Urinary bladder (tissue), 3 donors: ENCODE measurements at regions not wholly inside any gene's neighbourhood (a gene's known extent, or its start where the extent isn't known, plus 50 kb on each side); places are given as distances from the start of the nearest gene placed in this dataset.

Source experiments
- DNase-seq: peaks from one replicate; pipeline ENCODE4 v3.0.0-alpha.2; 2015; ENCODE audit errors: extremely low spot score
- H3K27ac ChIP-seq: one replicate; pipeline ENCODE4 v1.5.1; 2013; ENCODE audit warnings: low read depth, mild to moderate bottlenecking, moderate library complexity
- H3K36me3 ChIP-seq: one replicate; pipeline ENCODE4 v1.6.1; 2013; ENCODE audit warnings: mild to moderate bottlenecking, moderate library complexity; ENCODE audit not compliant: insufficient read depth
- H3K4me1 ChIP-seq: one replicate; pipeline ENCODE4 v1.6.1; 2013; ENCODE audit warnings: mild to moderate bottlenecking, moderate library complexity; ENCODE audit not compliant: insufficient read depth
- H3K4me3 ChIP-seq: one replicate; pipeline ENCODE4 v1.5.1; 2013; ENCODE audit warnings: low read depth, low read length
- WGBS: extraction: QIAGEN DNeasy Blood & Tissue Kit; methylation state at CpG from one replicate; pipeline ENCODE4 v1.1.7; 2013; 5-methylcytosine and 5-hydroxymethylcytosine counted together
- donor health status: healthy with polysubstance abuse.
- donor health status: healthy.

- no peak overlapping the region for H3K27ac ChIP-seq
- DNase-seq = no peak
- WGBS = 71% methylated on average over 3 of the region's 3 CpGs
- H3K4me1 ChIP-seq = no peaks in the 10 kb centered on the region
- H3K36me3 ChIP-seq = no peaks in the 10 kb centered on the region
- no peak overlapping the region for H3K4me3 ChIP-seq
Observed at GRCh38 chr2:52732849-52733395, 1034.7 kb upstream of the CHAC2 start.

GRCh38 chr2:52724585-52724984 lies 1043.0 kb upstream of the CHAC2 start:
- Histone ChIP-seq H3K4me1 (no peaks in the 10 kb centered on the region), H3K36me3 (no peaks in the 10 kb centered on the region), H3K4me3 (no peak overlapping the region), H3K27ac (no peak overlapping the region)
- no peak for DNase-seq

GRCh38 chr2:52717836-52718235 lies 1049.8 kb upstream of the CHAC2 start:
- H3K4me1 ChIP-seq = no peaks in the 10 kb centered on the region
- H3K36me3 ChIP-seq = no peaks in the 10 kb centered on the region
- no peak for DNase-seq
- H3K27ac ChIP-seq = no peak overlapping the region
- no peak overlapping the region for H3K4me3 ChIP-seq
- WGBS = 74% methylated on average over 3 of the region's 3 CpGs

- no peaks in the 10 kb centered on the region for H3K4me1 ChIP-seq
- no peak overlapping the region for H3K27ac ChIP-seq
- no peaks in the 10 kb centered on the region for H3K36me3 ChIP-seq
- 83% methylated on average over 5 of the region's 5 CpGs for WGBS
- DNase-seq = no peak
- H3K4me3 ChIP-seq = no peak overlapping the region
Observed at GRCh38 chr2:52710810-52711618, 1056.6 kb upstream of the CHAC2 start.

GRCh38 chr2:52704251-52704650 lies 1063.4 kb upstream of the CHAC2 start:
- no peaks in the 10 kb centered on the region for H3K36me3 ChIP-seq
- H3K27ac ChIP-seq = no peak overlapping the region
- DNase-seq = no peak

GRCh38 chr2:52703004-52703403 lies 1064.6 kb upstream of the CHAC2 start:
- 82% methylated on average over 4 of the region's 4 CpGs for WGBS
- DNase-seq = no peak
- H3K4me1 ChIP-seq = no peaks in the 10 kb centered on the region
- no peaks in the 10 kb centered on the region for H3K36me3 ChIP-seq
- no peak overlapping the region for H3K27ac ChIP-seq
- no peak overlapping the region for H3K4me3 ChIP-seq

More at GRCh38 chr2:52704251-52704650, 1063.4 kb upstream of the CHAC2 start:
- H3K4me1 ChIP-seq = no peaks in the 10 kb centered on the region
- no peak overlapping the region for H3K4me3 ChIP-seq

- Histone ChIP-seq H3K27ac (no peak overlapping the region), H3K4me3 (no peak overlapping the region), H3K36me3 (no peaks in the 10 kb centered on the region), H3K4me1 (no peaks in the 10 kb centered on the region)
- no peak for DNase-seq
- 55% methylated on average over 3 of the region's 3 CpGs for WGBS
Observed at GRCh38 chr2:52698408-52698807, 1069.2 kb upstream of the CHAC2 start.

GRCh38 chr2:52697690-52698089 lies 1069.9 kb upstream of the CHAC2 start:
- no peak for DNase-seq
- no peak overlapping the region for H3K4me3 ChIP-seq
- WGBS = 94% methylated on average over 4 of the region's 4 CpGs
- H3K27ac ChIP-seq = no peak overlapping the region
- no peaks in the 10 kb centered on the region for H3K36me3 ChIP-seq
- no peaks in the 10 kb centered on the region for H3K4me1 ChIP-seq

- H3K27ac ChIP-seq = no peak overlapping the region
- 77% methylated on average over 3 of the region's 3 CpGs for WGBS
- DNase-seq = no peak
- no peak overlapping the region for H3K4me3 ChIP-seq
- no peaks in the 10 kb centered on the region for H3K4me1 ChIP-seq
- H3K36me3 ChIP-seq = peaks cover 1% of the 10 kb centered on the region
Observed at GRCh38 chr2:52695731-52696130, 1071.9 kb upstream of the CHAC2 start.

GRCh38 chr2:52686935-52687334 lies 1080.7 kb upstream of the CHAC2 start:
- no peak for DNase-seq
- Histone ChIP-seq H3K36me3 (peaks cover 1% of the 10 kb centered on the region), H3K4me1 (no peaks in the 10 kb centered on the region), H3K4me3 (no peak overlapping the region), H3K27ac (no peak overlapping the region)
- 84% methylated on average over 2 of the region's 2 CpGs for WGBS

- Histone ChIP-seq H3K4me3 (no peak overlapping the region), H3K4me1 (no peaks in the 10 kb centered on the region), H3K27ac (no peak overlapping the region), H3K36me3 (no peaks in the 10 kb centered on the region)
- 93% methylated on average over 2 of the region's 2 CpGs for WGBS
- DNase-seq = no peak
Observed at GRCh38 chr2:52676056-52676455, 1091.5 kb upstream of the CHAC2 start.

- Histone ChIP-seq H3K27ac (no peak overlapping the region), H3K4me3 (no peak overlapping the region), H3K36me3 (no peaks in the 10 kb centered on the region), H3K4me1 (no peaks in the 10 kb centered on the region)
- 82% methylated on average over 1 of the region's 1 CpG for WGBS
- DNase-seq = no peak
Observed at GRCh38 chr2:52668724-52669123, 1098.9 kb upstream of the CHAC2 start.

GRCh38 chr2:52659546-52659945 lies 1108.1 kb upstream of the CHAC2 start:
- Histone ChIP-seq H3K4me3 (no peak overlapping the region), H3K36me3 (no peaks in the 10 kb centered on the region), H3K4me1 (no peaks in the 10 kb centered on the region), H3K27ac (no peak overlapping the region)
- no peak for DNase-seq
- 87% methylated on average over 3 of the region's 3 CpGs for WGBS

- no peaks in the 10 kb centered on the region for H3K4me1 ChIP-seq
- 27% methylated on average over 1 of the region's 1 CpG for WGBS
- H3K27ac ChIP-seq = no peak overlapping the region
- no peak for DNase-seq
- H3K36me3 ChIP-seq = no peaks in the 10 kb centered on the region
- no peak overlapping the region for H3K4me3 ChIP-seq
Observed at GRCh38 chr2:52658598-52658997, 1109.0 kb upstream of the CHAC2 start.
